Sigmoid colon (tissue), 4 donors: ENCODE measurements at regions not wholly inside any gene's neighbourhood (a gene's known extent, or its start where the extent isn't known, plus 50 kb on each side); places are given as distances from the start of the nearest gene placed in this dataset.
A peak's percentile ranks its signal among the peaks of the same experiment; 100 is the strongest.

Source experiments
- EP300 ChIP-seq, 4 donors: sonication (generic); formaldehyde crosslinking; IDR thresholded peaks; one replicate each; pipeline ENCODE4 v1.6.1; 2017; ENCODE audit warnings: antibody characterized with exemption in 4 of 4
- POLR2A ChIP-seq, 2 donors: fragments of 450-650 bp; IDR thresholded peaks; one replicate each; pipeline ENCODE4 v1.6.1; 2016; ENCODE audit warnings: antibody characterized with exemption in 2 of 2, mild to moderate bottlenecking in 2 of 2, moderate library complexity in 2 of 2
- POLR2AphosphoS5 ChIP-seq, 4 donors: sonication (generic); formaldehyde crosslinking; IDR thresholded peaks; one replicate each; pipeline ENCODE4 v1.6.1; 2017; ENCODE audit warnings: antibody characterized with exemption in 4 of 4
- TF ChIP-seq, protein P1 (sequence below), 4 experiments: fragments of 450-650 bp in 3 of 4; fragments of 200-600 bp in 1 of 4; IDR thresholded peaks; one replicate each; pipeline ENCODE4 v1.5.1; 2016 to 2019; ENCODE audit warnings: antibody characterized with exemption in 4 of 4, mild to moderate bottlenecking in 3 of 4, moderate library complexity in 2 of 4

DNA sequence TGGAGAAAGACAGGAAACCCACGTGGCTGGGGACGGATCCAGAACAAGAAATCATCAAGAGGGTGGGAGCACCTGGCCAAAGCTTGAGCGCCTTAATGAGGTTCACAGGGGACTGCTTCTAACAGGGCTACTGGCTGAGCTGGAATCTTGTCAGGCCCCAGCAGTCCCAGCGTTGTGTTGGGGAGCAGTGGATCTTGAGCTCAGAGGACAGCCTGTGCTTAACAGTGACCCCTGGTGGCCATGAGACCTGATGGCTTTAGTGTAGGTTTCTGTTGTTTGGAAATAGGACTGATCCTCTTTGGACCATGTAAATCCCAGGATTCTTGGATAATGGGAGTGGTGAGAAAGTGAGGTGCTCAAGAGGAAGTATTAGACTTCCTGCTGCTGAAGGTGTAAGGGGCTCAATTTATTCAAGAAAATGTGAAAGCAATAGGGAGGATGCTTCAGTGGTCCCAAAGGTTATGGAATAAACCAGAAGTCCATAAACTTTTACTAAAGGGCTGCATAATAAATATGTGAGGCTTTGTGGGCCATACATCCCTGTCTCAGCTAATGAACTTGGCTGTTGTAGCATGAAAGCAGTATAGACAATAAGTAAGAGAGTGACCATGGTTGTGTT, 216.2 kb downstream of the NFATC2 start:
- TF ChIP-seq, protein P1, sequence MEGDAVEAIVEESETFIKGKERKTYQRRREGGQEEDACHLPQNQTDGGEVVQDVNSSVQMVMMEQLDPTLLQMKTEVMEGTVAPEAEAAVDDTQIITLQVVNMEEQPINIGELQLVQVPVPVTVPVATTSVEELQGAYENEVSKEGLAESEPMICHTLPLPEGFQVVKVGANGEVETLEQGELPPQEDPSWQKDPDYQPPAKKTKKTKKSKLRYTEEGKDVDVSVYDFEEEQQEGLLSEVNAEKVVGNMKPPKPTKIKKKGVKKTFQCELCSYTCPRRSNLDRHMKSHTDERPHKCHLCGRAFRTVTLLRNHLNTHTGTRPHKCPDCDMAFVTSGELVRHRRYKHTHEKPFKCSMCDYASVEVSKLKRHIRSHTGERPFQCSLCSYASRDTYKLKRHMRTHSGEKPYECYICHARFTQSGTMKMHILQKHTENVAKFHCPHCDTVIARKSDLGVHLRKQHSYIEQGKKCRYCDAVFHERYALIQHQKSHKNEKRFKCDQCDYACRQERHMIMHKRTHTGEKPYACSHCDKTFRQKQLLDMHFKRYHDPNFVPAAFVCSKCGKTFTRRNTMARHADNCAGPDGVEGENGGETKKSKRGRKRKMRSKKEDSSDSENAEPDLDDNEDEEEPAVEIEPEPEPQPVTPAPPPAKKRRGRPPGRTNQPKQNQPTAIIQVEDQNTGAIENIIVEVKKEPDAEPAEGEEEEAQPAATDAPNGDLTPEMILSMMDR (IDR thresholded peaks at IDR 0.05): peak in 2 of 4 experiments; percentile 44 to 46
- TF ChIP-seq POLR2A (IDR thresholded peaks at IDR 0.05) (no peak), POLR2AphosphoS5 (IDR thresholded peaks at IDR 0.05) (no peak), EP300 (IDR thresholded peaks at IDR 0.05) (no peak)
